GM21360 (cell line): ENCODE measurements at regions not wholly inside any gene's neighbourhood (a gene's known extent, or its start where the extent isn't known, plus 50 kb on each side); places are given as distances from the start of the nearest gene placed in this dataset.
"Not testable (repeated sequence)": the region's sequence is repeated elsewhere in the genome, so short reads cannot be mapped to it uniquely, and the experiment has no call there.

Experiments
- ATAC-seq: cut with Tn5 transposase; IDR thresholded peaks from one replicate; pipeline ENCODE4 v1.9.1; 2021; ENCODE audit warnings: mild to moderate bottlenecking, moderate library complexity; ENCODE audit not compliant: unreplicated experiment

- no peak for ATAC-seq
Measured at GRCh38 chr2:118791483-118791882, 56.0 kb downstream of the EN1 start.

- ATAC-seq = no peak
Measured at GRCh38 chr2:118786746-118787145, 60.7 kb downstream of the EN1 start.

DNA sequence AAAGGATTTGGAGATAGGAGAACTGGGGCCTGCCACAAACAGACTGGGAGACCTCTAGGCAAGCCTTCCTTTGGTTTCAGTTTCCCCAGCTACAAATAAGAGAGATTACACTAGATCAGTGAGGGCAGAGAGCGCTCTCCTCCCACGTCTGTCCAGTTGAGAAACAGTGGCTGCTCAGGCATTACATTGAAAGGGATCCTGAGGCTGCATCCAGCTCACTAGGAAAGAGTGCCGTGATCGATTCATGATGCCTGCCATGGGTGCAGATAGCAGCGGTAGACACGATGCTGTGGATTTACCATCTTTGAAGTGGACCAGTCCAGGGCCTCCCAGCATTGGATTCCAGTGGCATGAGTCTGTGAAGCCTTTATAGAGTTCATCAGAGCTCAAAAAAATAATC is 62.6 kb downstream of the EN1 start:
- ATAC-seq = no peak

DNA sequence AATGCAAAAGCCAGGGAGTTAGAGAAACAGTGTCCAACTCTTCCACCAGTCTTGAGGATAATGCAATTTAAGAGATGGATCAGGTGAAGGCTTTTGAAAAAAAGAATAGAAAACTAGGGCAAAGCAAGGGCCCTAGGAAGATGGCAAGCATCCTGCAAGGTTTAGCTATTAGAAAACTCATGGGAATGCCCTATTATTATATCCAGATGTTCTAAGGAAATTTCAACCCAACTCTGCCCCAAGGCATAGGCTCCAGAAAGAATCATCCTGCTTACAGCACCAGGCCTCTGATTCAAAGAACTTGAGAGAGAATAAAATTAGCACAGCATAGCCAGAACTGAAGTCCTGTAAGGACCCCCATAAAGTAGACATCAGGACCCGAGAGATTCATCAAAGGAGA is 68.1 kb downstream of the EN1 start:
- ATAC-seq = no peak

DNA sequence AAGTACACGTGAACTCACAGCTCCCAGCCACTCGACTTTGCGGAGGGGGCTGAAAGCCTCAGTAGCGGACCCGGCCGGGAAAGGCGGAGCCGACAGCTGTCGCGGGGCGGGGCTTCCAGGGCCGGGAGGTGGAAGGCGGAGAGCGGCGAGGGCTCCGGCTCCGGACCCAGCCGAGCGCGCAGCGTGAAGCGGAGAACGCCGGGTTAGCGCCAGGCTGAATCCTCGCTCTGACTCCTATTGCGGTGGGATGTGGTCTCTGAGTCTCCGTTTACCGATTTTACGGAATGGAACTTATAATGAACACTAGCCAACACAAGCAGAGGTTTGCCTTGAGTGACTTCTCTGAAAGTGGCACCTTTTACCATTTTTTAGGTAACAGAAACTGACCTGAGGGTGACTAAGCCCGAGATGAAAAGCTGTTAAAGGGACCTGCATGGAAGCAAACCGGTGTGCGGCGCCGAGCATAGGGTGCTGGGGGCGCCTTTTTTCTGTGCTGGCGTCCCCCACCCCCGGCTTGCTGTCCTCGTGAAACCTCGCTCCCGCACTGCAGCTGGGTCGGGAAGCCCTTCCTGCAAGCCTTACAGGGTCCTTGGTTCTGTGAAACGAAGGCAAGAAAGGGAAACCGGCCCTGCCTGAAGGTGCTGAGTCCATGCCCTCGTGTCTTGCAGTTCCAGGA is 72.9 kb downstream of the EN1 start:
- no peak for ATAC-seq

DNA sequence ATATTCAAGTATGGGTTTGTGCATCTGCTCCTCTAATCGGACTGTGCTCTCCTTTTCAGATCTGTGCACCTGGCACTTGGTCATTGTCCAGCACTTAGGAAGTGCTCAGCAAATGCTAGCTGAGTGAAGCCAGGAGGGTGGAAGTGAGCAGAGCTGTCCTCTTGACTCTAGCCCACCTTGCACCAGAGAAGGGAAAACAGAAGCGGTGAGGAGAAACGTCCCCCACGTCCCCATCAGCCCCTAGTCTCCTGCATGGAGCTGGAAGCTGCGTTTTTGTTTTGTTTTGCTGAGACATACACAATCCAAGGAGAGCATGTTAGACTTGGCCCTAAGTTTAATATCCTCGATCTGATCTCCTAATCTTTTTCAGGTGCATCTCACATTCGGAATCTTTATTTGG is 73.6 kb downstream of the EN1 start:
- no peak for ATAC-seq

GRCh38 chr2:118772487-118773200 is 74.8 kb downstream of the EN1 start:
- ATAC-seq = no peak

GRCh38 chr2:118769707-118770400 is 77.6 kb downstream of the EN1 start:
- ATAC-seq = no peak

DNA sequence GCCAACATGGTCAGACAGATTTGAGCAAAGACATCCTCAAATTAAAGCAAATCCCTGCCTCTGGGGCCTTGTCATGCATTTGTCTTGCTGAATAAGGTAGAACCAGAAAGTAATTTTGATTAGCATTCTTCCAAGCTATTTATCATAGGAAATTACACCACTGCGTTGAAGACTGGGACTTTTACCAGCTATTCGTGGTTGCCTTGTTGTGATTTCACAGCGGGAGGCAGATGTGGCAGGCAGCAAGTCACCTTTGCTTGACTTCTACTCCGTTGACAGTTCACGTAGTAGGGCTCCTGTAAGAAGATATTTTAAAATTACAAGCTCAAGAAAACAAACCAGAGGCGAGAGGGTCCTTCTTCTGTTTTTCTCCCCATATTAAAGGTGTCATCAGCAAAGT is 80.6 kb downstream of the EN1 start:
- no peak for ATAC-seq

GRCh38 chr2:118764855-118765254 is 82.6 kb downstream of the EN1 start:
- no peak for ATAC-seq

DNA sequence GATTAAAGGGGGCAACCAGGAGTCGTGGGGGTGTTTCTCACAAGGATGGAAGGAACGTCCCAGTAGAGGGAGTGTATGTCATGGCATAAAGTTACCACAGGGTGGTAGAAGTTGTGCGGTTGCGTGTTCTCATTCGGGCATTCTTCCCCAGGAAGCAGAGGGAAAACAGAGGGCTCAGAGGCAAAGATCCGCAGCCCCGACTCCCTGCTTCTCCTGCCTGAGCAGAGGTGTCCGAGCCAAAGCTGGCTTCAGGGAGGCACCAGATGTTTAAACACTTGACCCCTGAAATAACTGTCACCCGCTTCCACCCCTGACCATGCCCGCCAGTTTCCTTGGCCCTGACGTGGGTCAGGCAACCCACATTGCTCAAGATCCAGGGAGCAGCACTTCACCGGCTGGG is 83.7 kb downstream of the EN1 start:
- no peak for ATAC-seq

GRCh38 chr2:118762290-118762689 is 85.2 kb downstream of the EN1 start:
- no peak for ATAC-seq

DNA sequence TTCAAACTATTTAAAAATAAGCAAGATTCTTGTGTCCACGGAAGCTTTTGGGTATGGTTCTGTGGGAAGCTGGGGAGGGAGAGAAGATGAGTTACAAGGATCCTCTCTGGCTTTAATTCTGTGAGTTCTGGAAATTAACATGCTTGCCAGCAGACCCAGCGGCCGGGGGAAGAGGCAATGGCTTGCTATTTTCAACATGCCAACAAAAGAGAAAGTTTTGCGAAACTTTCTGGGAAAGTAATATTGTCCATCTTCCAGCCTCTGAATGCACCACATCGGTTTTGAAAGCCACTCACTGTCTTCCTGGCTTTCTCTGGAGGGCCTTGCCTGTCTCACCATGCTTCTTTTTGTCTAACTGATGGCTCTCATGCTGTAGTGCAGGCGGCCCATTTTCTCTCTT is 85.7 kb downstream of the EN1 start:
- ATAC-seq = no peak

GRCh38 chr2:118755901-118756300 is 91.5 kb downstream of the EN1 start:
- ATAC-seq = no peak

DNA sequence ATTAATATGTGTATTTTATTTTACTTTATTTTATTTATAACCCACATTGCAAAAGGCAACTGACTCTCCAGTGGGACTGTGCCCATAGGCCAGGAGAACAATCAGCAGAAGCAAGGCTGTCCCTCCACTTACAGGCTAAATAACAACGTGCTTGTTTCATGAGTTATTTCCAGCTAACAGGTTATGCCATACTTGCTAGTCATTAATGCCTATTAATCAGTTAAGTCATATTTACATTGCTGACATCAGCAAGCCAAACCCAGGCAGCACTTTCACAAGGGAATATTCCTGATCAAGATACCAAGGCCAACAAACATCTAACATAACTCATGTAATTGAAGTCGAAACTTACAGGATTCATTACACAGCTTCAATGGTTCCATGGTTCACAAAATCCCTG is 92.1 kb downstream of the EN1 start:
- no peak for ATAC-seq

DNA sequence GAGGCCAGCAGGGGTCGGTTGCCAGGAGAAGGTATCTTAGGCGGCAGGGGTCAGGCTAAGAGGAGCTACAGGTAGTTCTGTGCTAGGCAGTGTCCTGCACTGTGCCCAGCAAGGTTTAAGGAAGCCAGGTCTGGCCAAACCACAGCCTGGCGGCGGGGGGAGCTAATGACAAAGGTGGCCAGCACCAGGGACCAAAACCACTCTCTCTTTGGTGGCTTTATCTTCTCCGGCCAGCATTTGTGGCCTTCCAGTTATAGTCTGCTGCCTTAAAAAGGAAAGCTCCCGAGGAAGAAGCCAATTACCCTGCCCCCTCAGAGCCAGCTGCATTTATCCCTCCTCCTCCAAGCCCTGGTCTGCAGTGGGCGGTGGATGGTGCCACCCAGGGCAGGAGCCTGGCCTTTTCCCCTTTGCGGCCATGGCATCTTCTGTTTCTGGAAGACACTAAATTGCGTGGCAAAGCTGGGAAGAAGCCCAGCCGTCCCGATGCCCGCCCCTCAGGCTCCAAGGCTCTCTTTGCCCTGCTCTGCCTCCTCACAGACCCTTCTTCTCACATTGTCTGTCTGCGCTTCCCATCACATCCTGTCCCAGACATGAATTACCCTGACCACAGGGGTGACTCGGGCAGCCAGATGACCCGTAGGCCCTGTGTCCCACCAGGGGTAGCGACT is 94.6 kb downstream of the EN1 start:
- no peak for ATAC-seq

GRCh38 chr2:118750959-118751565 is 96.4 kb downstream of the EN1 start:
- ATAC-seq = no peak

DNA sequence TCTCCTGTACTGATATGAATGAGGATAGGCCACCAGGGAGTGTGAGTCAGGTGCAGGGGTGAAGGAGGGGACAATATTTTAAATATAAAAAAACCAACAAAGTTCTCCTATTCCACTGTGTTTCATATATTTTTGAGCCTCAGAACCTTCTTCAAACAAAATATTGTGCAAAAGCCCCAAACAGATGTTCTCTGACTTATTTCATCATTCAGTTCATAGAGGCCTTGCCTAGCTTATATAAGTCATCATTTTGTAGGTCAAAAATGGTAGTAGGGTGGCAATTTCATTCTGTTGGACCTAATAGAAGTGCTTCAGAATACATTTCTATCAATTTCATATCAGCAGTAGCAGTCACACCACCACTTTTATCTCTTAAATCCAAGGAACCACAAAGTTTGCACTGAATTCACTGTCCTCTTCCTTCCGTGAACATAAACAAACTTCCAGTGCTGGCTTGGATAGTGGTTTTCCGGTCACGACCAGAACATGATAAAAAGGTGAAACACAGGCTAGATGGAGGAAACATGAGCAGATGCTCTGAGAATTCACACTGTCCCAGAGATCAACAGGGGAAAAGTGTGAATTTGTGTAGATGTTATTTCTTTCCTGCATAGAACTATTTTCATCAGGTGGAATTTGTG is 99.1 kb downstream of the EN1 start:
- ATAC-seq = no peak

- ATAC-seq = no peak
Measured at GRCh38 chr2:118747637-118748036, 99.8 kb downstream of the EN1 start.

- no peak for ATAC-seq
Measured at GRCh38 chr2:118747066-118747465, 100.4 kb downstream of the EN1 start.

DNA sequence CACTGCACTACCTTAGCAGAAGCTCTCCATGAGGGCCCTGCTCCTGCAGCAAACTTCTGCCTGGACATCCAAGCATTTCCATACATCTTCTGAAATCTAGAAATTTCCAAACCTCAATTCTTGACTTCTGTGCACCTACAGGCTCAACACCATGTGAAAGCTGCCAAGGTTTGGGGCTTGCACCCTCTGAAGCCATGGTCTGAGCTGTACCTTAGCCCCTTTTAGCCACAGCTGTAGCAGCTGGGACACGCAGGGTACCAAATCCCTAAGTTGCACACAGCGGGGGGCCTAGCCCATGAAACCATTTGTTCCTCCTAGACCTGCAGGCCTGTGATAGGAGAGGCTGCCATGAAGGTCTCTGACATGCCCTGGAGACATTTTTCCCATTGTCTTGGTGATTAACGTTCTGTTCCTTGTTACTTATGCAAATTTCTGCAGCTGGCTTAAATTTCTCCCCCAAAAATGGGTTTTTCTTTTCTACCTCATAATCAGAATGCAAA is 102.7 kb downstream of the EN1 start:
- ATAC-seq = not testable (repeated sequence)
